HepG2 (cell line): ENCODE measurements at regions not wholly inside any gene's neighbourhood (a gene's known extent, or its start where the extent isn't known, plus 50 kb on each side); places are given as distances from the start of the nearest gene placed in this dataset.

Experiments used
- ATAC-seq: fragments of 200-7000 bp; cut with Tn5 transposase; 3 replicates; pipeline ENCODE4 v1.9.1; 2020; ENCODE audit warnings: mild to moderate bottlenecking, moderate library complexity
- BruUV-seq: library from RNA; stranded (reverse); fragments of 400-500 nt; replicated peaks from 2 replicates; lab custom pipeline; 2021; lab: Mats Ljungman, UMichigan
- CTCF ChIA-PET: fragments of 300-600 bp; formaldehyde crosslinking; extraction: SDS; loops from one replicate; lab custom pipeline; 2021; ENCODE audit warnings: low total read pairs, inconsistent platforms, low intra/inter-chr PET ratio; lab: Yijun Ruan, JAX
- POLR2A ChIA-PET: fragments of 350-600 bp; sonication (Branson Sonifier 250); formaldehyde crosslinking; loops from one replicate; lab custom pipeline; 2020; ENCODE audit warnings: antibody characterized with exemption, inconsistent platforms; lab: Yijun Ruan, JAX
- DNase-seq: peaks from one replicate; pipeline ENCODE4 v3.0.0-alpha.2; 2015; ENCODE audit warnings: low spot score
- FAIRE-seq: peaks from 3 replicates; lab custom pipeline; 2011; peaks lifted over from hg19 to GRCh38; lab: Jason Lieb, UNC
- H2AFZ ChIP-seq: one replicate; pipeline ENCODE4 v1.6.1; 2011; ENCODE audit warnings: low read length, inconsistent platforms
- H3K27ac ChIP-seq: fragments of 300-600 bp; 3 replicates; pipeline ENCODE4 v1.8.0; 2011; ENCODE audit warnings: mixed run types, mild to moderate bottlenecking, mixed read lengths, low read length, inconsistent platforms; ENCODE audit not compliant: insufficient read depth; ENCODE audit errors: extremely low read length
- H3K27me3 ChIP-seq, 2 experiments: fragments of 200-600 bp in 1 of 2; 2 replicates in 1 of 2; 3 replicates in 1 of 2; pipeline versions ENCODE4 v1.6.0 to v1.8.0; 2011; ENCODE audit warnings: low read length in 2 of 2, mild to moderate bottlenecking in 2 of 2, moderate library complexity in 2 of 2, inconsistent platforms in 1 of 2; ENCODE audit not compliant: insufficient read depth in 2 of 2, control insufficient read depth in 1 of 2
- H3K36me3 ChIP-seq, 2 experiments: fragments of 200-600 bp in 1 of 2; replicated peaks in 1 of 2; 2 replicates in 1 of 2; 3 replicates in 1 of 2; pipeline versions ENCODE4 v1.5.1 to v1.8.0; 2011; ENCODE audit warnings: low read length in 2 of 2, inconsistent platforms in 1 of 2; ENCODE audit not compliant: insufficient read depth in 2 of 2, control insufficient read depth in 1 of 2
- H3K4me1 ChIP-seq: 2 replicates; pipeline ENCODE4 v1.5.1; 2012; ENCODE audit warnings: low read length, inconsistent platforms; ENCODE audit not compliant: insufficient read depth
- H3K4me2 ChIP-seq: 2 replicates; pipeline ENCODE4 v1.6.0; 2011; ENCODE audit warnings: low read depth, low read length, inconsistent platforms
- H3K4me3 ChIP-seq, 3 experiments: fragments of 200-600 bp in 1 of 3; sonication (generic), shearing (Covaris generic) in 1 of 3; replicated peaks in 1 of 3; 2 replicates each; pipeline ENCODE4 v1.5.1; 2011 to 2016; ENCODE audit warnings: low read length in 3 of 3, inconsistent platforms in 2 of 3, low read depth in 2 of 3, mild to moderate bottlenecking in 2 of 3, control low read depth in 1 of 3, mixed read lengths in 1 of 3; ENCODE audit not compliant: insufficient read depth in 1 of 3
- H3K79me2 ChIP-seq: one replicate; pipeline ENCODE4 v1.6.1; 2011; ENCODE audit warnings: low read length, inconsistent platforms; ENCODE audit not compliant: insufficient read depth
- H3K9ac ChIP-seq: 2 replicates; pipeline ENCODE4 v1.6.0; 2011; ENCODE audit warnings: mild to moderate bottlenecking, low read depth, low read length, inconsistent platforms; ENCODE audit not compliant: insufficient read depth
- H3K9me3 ChIP-seq: 2 replicates; pipeline ENCODE4 v1.5.1; 2012; ENCODE audit warnings: mild to moderate bottlenecking, low read length
- H4K20me1 ChIP-seq: 2 replicates; pipeline ENCODE4 v1.6.0; 2011; ENCODE audit warnings: inconsistent platforms, mild to moderate bottlenecking, low read length, moderate library complexity; ENCODE audit not compliant: insufficient read depth
- ARID2 ChIP-seq: sonication (generic); formaldehyde crosslinking; IDR thresholded peaks from 2 replicates; pipeline ENCODE4 v1.8.1; 2022; ENCODE audit warnings: mild to moderate bottlenecking, missing genetic modification reagents, borderline replicate concordance
- KLF13 ChIP-seq: sonication (generic); formaldehyde crosslinking; IDR thresholded peaks from 2 replicates; pipeline ENCODE4 v1.4.0; 2020; ENCODE audit warnings: mild to moderate bottlenecking, missing genetic modification reagents
- NR1H2 ChIP-seq: sonication (generic); formaldehyde crosslinking; IDR thresholded peaks from 2 replicates; pipeline ENCODE4 v1.8.1; 2022; ENCODE audit warnings: low read depth, missing genetic modification reagents, borderline replicate concordance
- SMARCC2 ChIP-seq: fragments of 450-650 bp; IDR thresholded peaks from 2 replicates; pipeline ENCODE4 v1.6.1; 2017; ENCODE audit warnings: antibody characterized with exemption, mild to moderate bottlenecking
- ZBTB1 ChIP-seq: sonication (generic); formaldehyde crosslinking; IDR thresholded peaks from 2 replicates; pipeline ENCODE4 v1.4.0; 2020; ENCODE audit warnings: missing genetic modification reagents, borderline replicate concordance
- WGBS: methylation state at CpG from one replicate; pipeline ENCODE4 v1.1.6; 2017; ENCODE audit warnings: low lambda C conversion rate; 5-methylcytosine and 5-hydroxymethylcytosine counted together
- in situ Hi-C: cut with HindIII; loops from 2 replicates; pipeline ENCODE4 v1.10.0; 2017; ENCODE audit warnings: low pct_unique_long_range_greater_than_20kb; ENCODE audit not compliant: extremely low pct_ligation_motif_present
- intact Hi-C: fragments of 100-400 bp; cut with micrococcal nuclease; formaldehyde crosslinking; loops from one replicate; pipeline ENCODE4 v1.10.0; 2022; ENCODE audit not compliant: unreplicated experiment
- TF ChIP-seq, protein P1 (sequence below): sonication (generic); formaldehyde crosslinking; IDR thresholded peaks from 2 replicates; pipeline ENCODE4 v1.5.1; 2020; ENCODE audit warnings: mild to moderate bottlenecking, moderate library complexity, missing genetic modification reagents
- TF ChIP-seq, protein P2 (sequence below): sonication (generic); formaldehyde crosslinking; IDR thresholded peaks from 2 replicates; pipeline ENCODE4 v1.4.0; 2020; ENCODE audit warnings: mild to moderate bottlenecking, missing genetic modification reagents
- TF ChIP-seq, protein P3 (sequence below): IDR thresholded peaks from 2 replicates; pipeline ENCODE4 v1.6.1; 2016; ENCODE audit warnings: mild to moderate bottlenecking, missing biosample characterization, missing genetic modification reagents
- TF ChIP-seq, protein P4 (sequence below): sonication (generic); formaldehyde crosslinking; IDR thresholded peaks from 2 replicates; pipeline ENCODE4 v1.4.0; 2020; ENCODE audit warnings: missing genetic modification reagents, borderline replicate concordance

DNA sequence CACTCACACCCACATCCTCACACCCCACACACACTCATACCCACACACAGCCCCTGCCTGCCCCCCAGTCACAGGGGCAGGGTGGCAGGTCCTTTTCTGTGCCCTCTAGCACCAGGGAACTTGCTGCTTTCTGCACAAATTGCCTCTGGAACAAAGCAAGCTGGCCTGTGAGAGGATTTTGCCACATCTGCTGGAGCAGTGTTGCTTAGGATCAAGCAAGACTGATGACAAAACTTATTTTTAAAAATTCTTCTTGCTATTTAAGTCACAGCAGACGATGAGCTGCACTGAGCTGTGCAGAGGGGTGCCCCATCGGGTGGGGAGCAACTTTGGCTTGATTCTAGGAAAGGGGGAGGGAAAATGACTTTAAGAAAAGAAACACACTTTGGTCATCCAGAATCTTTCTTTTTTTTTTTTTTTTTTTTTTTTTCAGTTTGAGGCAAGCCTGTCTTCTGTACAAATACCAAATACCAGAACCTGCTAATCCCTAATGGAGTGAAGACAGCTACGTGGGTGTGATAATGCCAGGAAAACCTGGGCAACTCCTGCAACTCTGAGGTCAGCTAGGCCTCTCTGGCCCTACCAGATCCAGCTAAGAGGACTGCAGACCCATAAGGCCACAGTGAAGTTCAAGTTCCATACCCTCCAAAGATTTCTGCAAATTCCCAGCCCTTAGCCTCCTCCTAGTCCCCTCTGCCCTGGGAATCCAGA is 195.3 kb downstream of the ABHD5 start:
- in situ Hi-C loops = no loop called here
- no TSS peak for BruUV-seq
- no peaks in the 10 kb centered on the region for H4K20me1 ChIP-seq
- WGBS = 18% methylated on average over 3 of the region's 3 CpGs
- TF ChIP-seq SMARCC2 = no peak
- TF ChIP-seq ZBTB1 (CRISPR knock-in tag) = no peak
- no peak for TF ChIP-seq NR1H2 (CRISPR knock-in tag)
- TF ChIP-seq, protein P1, sequence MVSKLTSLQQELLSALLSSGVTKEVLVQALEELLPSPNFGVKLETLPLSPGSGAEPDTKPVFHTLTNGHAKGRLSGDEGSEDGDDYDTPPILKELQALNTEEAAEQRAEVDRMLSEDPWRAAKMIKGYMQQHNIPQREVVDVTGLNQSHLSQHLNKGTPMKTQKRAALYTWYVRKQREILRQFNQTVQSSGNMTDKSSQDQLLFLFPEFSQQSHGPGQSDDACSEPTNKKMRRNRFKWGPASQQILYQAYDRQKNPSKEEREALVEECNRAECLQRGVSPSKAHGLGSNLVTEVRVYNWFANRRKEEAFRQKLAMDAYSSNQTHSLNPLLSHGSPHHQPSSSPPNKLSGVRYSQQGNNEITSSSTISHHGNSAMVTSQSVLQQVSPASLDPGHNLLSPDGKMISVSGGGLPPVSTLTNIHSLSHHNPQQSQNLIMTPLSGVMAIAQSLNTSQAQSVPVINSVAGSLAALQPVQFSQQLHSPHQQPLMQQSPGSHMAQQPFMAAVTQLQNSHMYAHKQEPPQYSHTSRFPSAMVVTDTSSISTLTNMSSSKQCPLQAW (CRISPR knock-in tag) = no peak
- TF ChIP-seq, protein P2, sequence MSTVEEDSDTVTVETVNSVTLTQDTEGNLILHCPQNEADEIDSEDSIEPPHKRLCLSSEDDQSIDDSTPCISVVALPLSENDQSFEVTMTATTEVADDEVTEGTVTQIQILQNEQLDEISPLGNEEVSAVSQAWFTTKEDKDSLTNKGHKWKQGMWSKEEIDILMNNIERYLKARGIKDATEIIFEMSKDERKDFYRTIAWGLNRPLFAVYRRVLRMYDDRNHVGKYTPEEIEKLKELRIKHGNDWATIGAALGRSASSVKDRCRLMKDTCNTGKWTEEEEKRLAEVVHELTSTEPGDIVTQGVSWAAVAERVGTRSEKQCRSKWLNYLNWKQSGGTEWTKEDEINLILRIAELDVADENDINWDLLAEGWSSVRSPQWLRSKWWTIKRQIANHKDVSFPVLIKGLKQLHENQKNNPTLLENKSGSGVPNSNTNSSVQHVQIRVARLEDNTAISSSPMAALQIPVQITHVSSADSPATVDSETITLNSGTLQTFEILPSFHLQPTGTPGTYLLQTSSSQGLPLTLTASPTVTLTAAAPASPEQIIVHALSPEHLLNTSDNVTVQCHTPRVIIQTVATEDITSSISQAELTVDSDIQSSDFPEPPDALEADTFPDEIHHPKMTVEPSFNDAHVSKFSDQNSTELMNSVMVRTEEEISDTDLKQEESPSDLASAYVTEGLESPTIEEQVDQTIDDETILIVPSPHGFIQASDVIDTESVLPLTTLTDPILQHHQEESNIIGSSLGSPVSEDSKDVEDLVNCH (CRISPR knock-in tag) = no peak
- TF ChIP-seq, protein P3, sequence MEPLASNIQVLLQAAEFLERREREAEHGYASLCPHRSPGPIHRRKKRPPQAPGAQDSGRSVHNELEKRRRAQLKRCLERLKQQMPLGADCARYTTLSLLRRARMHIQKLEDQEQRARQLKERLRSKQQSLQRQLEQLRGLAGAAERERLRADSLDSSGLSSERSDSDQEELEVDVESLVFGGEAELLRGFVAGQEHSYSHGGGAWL (CRISPR knock-in tag) = no peak
- TF ChIP-seq ARID2 = no peak
- no peak for TF ChIP-seq KLF13 (CRISPR knock-in tag)
- TF ChIP-seq, protein P4, sequence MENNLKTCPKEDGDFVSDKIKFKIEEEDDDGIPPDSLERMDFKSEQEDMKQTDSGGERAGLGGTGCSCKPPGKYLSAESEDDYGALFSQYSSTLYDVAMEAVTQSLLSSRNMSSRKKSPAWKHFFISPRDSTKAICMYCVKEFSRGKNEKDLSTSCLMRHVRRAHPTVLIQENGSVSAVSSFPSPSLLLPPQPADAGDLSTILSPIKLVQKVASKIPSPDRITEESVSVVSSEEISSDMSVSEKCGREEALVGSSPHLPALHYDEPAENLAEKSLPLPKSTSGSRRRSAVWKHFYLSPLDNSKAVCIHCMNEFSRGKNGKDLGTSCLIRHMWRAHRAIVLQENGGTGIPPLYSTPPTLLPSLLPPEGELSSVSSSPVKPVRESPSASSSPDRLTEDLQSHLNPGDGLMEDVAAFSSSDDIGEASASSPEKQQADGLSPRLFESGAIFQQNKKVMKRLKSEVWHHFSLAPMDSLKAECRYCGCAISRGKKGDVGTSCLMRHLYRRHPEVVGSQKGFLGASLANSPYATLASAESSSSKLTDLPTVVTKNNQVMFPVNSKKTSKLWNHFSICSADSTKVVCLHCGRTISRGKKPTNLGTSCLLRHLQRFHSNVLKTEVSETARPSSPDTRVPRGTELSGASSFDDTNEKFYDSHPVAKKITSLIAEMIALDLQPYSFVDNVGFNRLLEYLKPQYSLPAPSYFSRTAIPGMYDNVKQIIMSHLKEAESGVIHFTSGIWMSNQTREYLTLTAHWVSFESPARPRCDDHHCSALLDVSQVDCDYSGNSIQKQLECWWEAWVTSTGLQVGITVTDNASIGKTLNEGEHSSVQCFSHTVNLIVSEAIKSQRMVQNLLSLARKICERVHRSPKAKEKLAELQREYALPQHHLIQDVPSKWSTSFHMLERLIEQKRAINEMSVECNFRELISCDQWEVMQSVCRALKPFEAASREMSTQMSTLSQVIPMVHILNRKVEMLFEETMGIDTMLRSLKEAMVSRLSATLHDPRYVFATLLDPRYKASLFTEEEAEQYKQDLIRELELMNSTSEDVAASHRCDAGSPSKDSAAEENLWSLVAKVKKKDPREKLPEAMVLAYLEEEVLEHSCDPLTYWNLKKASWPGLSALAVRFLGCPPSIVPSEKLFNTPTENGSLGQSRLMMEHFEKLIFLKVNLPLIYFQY (CRISPR knock-in tag) = no peak
- TF ChIP-seq, all 625 proteins: peak for 0
- ATAC-seq (no peak), DNase-seq (no peak), FAIRE-seq (no peak)
- intact Hi-C loops = no loop called here
- Histone ChIP-seq H3K27ac (no peak overlapping the region), H3K4me2 (no peak overlapping the region), H3K9me3 (no peaks in the 10 kb centered on the region), H3K79me2 (no peaks in the 10 kb centered on the region), H3K4me1 (no peaks in the 10 kb centered on the region), H2AFZ (no peak overlapping the region), H3K4me3 (no peak overlapping the region), H3K36me3 (no peaks in the 10 kb centered on the region), H3K27me3 (peaks cover 1 to 19% of the 10 kb centered on the region in 2 experiments; a peak in 2 of 5 replicates), H3K9ac (no peak overlapping the region)
- ChIA-PET CTCF (no interaction called here), POLR2A (no interaction called here)
